Fibroblast of the aortic adventitia (primary cell): ENCODE measurements at regions not wholly inside any gene's neighbourhood (a gene's known extent, or its start where the extent isn't known, plus 50 kb on each side); places are given as distances from the start of the nearest gene placed in this dataset.
A peak's percentile ranks its signal among the peaks of the same experiment; 100 is the strongest.
"Not testable (repeated sequence)": the region's sequence is repeated elsewhere in the genome, so short reads cannot be mapped to it uniquely, and the experiment has no call there.

ENCODE experiments used
- DNase-seq: peaks from one replicate; pipeline ENCODE4 v3.0.0-alpha.2; 2010; ENCODE audit warnings: low read depth
- H3K4me3 ChIP-seq: 2 replicates; pipeline ENCODE4 v1.5.1; 2011; ENCODE audit warnings: low read depth, mild to moderate bottlenecking, control low read depth, low read length, moderate library complexity
- TF ChIP-seq, protein P1 (sequence below): IDR thresholded peaks from 2 replicates; pipeline ENCODE4 v1.5.1; 2011; ENCODE audit warnings: mild to moderate bottlenecking, low read length, control low read depth, inconsistent platforms; ENCODE audit not compliant: insufficient read depth

DNA sequence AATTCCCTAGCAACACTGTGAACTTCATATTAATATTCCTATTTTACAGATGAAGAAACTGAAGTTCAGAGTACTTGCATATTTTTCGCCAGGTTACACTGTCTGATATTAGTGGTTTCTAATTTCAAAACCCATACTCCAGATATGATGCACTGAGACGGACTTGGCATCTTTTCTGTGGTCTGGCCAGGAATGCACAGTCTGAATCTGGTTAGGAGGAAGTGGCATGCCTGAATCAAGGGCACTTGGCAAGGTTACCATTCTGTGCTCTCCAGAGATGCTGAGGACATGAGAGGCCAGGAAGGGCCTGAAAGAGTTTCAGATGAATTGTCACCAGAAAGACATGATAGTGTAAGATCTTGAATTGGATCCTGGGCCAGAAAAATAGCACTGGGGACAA is 150.1 kb downstream of the HAO1 start:
- peak; percentile 67 for DNase-seq
- no peak overlapping the region for H3K4me3 ChIP-seq
- TF ChIP-seq, protein P1, sequence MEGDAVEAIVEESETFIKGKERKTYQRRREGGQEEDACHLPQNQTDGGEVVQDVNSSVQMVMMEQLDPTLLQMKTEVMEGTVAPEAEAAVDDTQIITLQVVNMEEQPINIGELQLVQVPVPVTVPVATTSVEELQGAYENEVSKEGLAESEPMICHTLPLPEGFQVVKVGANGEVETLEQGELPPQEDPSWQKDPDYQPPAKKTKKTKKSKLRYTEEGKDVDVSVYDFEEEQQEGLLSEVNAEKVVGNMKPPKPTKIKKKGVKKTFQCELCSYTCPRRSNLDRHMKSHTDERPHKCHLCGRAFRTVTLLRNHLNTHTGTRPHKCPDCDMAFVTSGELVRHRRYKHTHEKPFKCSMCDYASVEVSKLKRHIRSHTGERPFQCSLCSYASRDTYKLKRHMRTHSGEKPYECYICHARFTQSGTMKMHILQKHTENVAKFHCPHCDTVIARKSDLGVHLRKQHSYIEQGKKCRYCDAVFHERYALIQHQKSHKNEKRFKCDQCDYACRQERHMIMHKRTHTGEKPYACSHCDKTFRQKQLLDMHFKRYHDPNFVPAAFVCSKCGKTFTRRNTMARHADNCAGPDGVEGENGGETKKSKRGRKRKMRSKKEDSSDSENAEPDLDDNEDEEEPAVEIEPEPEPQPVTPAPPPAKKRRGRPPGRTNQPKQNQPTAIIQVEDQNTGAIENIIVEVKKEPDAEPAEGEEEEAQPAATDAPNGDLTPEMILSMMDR, result no peak

DNA sequence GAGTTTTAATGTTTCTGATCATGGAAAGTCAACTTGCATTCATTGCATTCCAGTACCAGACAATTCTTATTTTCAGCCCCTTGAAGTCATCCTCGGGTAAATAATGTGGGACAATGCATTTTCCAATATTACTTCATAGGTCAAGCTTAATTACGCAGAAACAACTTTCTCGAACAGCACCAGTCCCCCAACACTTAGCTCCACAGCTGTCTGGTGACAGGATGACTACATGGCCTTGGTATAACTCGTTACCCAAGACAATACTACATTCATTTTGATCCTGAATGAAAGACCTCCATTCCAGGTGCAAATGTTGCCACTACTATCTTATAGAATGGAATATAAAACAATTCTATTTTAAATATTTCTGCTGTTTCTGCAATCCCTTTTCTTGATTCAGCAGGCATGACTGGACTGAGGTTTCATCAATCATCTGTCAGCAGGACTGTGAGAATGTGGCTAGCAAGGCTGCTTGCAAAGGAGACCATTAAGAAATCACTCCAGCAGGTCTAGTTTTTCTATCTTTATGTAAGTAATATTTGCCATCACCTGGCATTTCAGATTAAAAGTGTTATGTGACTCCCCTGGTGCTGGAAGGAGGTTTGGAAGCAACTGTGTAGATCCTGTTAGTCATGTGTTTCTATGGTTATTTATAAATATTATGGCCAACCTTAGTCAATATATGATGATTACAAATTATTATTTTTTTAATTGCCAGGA is 147.9 kb downstream of the HAO1 start:
- H3K4me3 ChIP-seq, result no peak overlapping the region

DNA sequence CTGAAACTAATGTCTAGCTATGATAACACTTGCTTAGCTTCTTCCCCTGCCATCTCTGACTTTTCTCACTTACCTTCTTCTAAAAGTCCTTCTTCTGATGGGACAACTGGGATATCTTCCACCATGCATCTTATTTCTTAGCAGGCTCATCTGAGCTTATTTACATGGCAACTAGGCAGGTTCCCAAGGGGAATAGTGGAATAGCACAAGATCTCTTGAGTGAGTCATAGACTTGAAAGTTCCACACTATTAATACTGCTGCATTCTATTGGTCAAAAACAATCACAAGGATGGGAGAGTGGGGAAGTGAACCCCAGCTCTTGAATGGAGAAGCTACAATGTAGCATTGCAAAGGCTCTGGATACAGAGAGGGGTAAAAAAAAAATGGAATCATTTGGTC is 142.1 kb downstream of the HAO1 start:
- DNase-seq, result peak; percentile 25
- TF ChIP-seq, protein P1, result no peak
- H3K4me3 ChIP-seq, result no peak overlapping the region

More for the DNA sequence above, 147.9 kb downstream of the HAO1 start:
- TF ChIP-seq, protein P1, result no peak
- peak; percentile 27 for DNase-seq

DNA sequence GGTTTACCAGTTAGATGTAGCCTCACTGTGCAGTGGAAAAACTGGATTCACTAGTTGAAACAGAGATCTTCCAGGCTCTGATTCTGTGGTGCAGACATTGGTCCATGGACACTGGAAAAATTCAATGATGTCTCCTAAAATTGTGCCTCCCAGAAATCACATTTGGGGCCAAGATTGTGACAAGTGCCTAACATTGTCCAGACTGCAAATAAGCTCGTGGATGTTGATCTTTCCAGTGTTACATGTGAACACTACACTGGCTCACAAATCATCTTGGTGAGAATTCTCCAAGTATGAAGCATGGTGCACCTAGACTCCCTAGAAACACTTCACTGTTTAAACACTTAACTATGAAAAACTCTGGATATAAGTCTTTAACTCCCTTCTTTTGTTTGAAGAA is 140.4 kb downstream of the HAO1 start:
- no peak overlapping the region for H3K4me3 ChIP-seq
- DNase-seq, result peak; percentile 15
- TF ChIP-seq, protein P1, result no peak

DNA sequence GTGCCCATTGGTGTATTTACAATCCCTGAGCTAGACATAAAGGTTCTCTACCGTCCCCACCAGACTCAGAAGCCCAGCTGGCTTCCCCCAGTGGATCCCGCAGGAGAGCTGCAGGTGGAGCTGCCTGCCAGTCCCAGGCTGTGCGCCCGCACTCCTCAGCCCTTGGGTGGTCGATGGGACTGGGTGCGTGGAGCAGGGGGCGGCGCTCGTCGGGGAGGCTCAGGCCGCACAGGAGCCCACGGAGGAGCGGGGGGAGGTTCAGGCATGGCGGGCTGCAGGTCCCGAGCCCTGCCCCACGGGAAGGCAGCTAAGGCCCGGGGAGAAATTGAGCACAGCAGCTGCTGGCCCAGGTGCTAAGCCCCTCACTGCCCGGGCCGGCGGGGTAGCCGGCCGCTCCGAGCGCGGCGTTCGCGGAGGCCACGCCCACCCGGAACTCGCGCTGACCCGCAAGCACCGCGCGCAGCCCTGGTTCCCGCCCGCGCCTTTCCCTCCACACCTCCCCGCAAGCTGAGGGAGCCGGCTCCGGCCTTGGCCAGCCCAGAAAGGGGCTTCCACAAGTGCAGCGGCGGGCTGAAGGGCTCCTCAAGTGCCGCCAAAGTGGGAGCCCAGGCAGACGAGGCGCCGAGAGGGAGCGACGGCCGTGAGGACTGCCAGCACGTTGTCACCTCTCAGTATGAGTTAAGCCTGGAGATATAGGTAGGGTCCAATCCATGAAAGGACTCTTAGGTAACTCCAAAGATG is 136.7 kb downstream of the HAO1 start:
- H3K4me3 ChIP-seq, result peak overlapping the region; percentile 25

DNA sequence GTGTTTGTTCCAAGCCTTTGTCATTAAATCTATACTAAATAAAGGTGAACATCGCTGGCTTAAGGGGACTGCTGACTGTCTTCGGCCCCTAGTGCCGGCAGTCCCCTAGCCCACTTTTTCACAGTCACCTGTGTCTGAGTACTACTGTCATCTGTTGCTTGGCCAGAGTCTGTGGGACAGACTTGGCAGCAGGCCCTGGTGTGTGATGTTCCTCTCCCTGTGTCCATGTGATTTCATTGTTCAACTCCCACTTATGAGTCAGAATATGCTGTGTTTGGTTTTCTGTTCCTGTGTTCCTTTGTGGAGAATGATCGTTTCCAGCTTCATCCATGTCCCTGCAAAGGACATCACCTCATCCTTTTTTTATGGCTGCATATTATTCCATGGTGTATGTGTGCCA is 133.4 kb downstream of the HAO1 start:
- TF ChIP-seq, protein P1, result no peak
- no peak overlapping the region for H3K4me3 ChIP-seq
- DNase-seq, result peak; percentile 18

More for the DNA sequence above, 136.7 kb downstream of the HAO1 start:
- not testable (repeated sequence) for DNase-seq

DNA sequence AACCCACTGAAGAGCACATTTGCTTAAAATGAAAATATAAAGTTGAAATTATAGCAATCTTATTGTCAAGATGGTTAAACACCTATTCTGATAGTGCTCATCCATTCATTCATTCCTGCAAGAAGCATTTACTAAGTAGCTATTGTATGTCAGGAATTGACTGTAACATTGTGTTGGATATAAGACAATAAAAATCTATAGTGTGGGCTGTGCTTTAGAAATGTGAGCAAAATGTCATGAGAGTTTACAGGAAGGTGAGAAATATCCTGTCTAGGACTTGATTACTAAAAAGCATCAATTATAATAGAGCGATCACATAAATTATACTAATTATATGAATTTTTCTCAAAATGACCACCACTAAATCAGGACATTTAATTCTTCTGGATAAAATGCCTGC is 123.0 kb downstream of the HAO1 start:
- no peak overlapping the region for H3K4me3 ChIP-seq
- TF ChIP-seq, protein P1, result no peak
- DNase-seq, result no peak
